LNCaP clone FGC (cell line): ENCODE measurements at regions not wholly inside any gene's neighbourhood (a gene's known extent, or its start where the extent isn't known, plus 50 kb on each side); places are given as distances from the start of the nearest gene placed in this dataset.

Source experiments
- DNase-seq: peaks from one replicate; pipeline ENCODE4 v3.0.0-alpha.2; 2011; ENCODE audit warnings: low read depth
- H3K4me3 ChIP-seq: 2 replicates; pipeline ENCODE4 v1.5.1; 2011; ENCODE audit warnings: mild to moderate bottlenecking, low read depth, low read length, control low read depth
- CTCF ChIP-seq: IDR thresholded peaks from 2 replicates; pipeline ENCODE4 v1.5.1; 2012; ENCODE audit warnings: mild to moderate bottlenecking; ENCODE audit not compliant: control insufficient read depth, insufficient read depth; ENCODE audit errors: extremely low read depth

GRCh38 chr13:73157031-73157430 lies 98.2 kb downstream of the KLF5 start:
- no peak for TF ChIP-seq CTCF
- no peak for DNase-seq
- no peak overlapping the region for H3K4me3 ChIP-seq

GRCh38 chr13:73146707-73147106 lies 87.9 kb downstream of the KLF5 start:
- DNase-seq: no peak
- TF ChIP-seq CTCF: no peak
- no peak overlapping the region for H3K4me3 ChIP-seq

- no peak for DNase-seq
- TF ChIP-seq CTCF: no peak
- H3K4me3 ChIP-seq: no peak overlapping the region
These were observed 83.3 kb downstream of the KLF5 start for GRCh38 chr13:73142071-73142470.

- DNase-seq: no peak
- no peak for TF ChIP-seq CTCF
- H3K4me3 ChIP-seq: no peak overlapping the region
These were observed 82.5 kb downstream of the KLF5 start for GRCh38 chr13:73141292-73141771.

- DNase-seq: no peak
- H3K4me3 ChIP-seq: no peak overlapping the region
- no peak for TF ChIP-seq CTCF
These were observed 82.0 kb downstream of the KLF5 start for GRCh38 chr13:73140801-73141200.

- no peak for TF ChIP-seq CTCF
- no peak overlapping the region for H3K4me3 ChIP-seq
- no peak for DNase-seq
These were observed 80.1 kb downstream of the KLF5 start for GRCh38 chr13:73138638-73139491.

- H3K4me3 ChIP-seq: no peak overlapping the region
- no peak for DNase-seq
- no peak for TF ChIP-seq CTCF
These were observed 79.5 kb downstream of the KLF5 start for GRCh38 chr13:73138276-73138637.
